CD8-positive, alpha-beta memory T cell (primary cell): ENCODE measurements at regions not wholly inside any gene's neighbourhood (a gene's known extent, or its start where the extent isn't known, plus 50 kb on each side); places are given as distances from the start of the nearest gene placed in this dataset.

Source experiments
- CTCF ChIA-PET: fragments of 350-600 bp; sonication (Branson Sonifier 250); formaldehyde crosslinking; loops from one replicate; lab custom pipeline; 2021; ENCODE audit warnings: antibody characterized with exemption; lab: Charles Lee
- POLR2A ChIA-PET: fragments of 350-600 bp; sonication (Branson Sonifier 250); formaldehyde crosslinking; loops from one replicate; lab custom pipeline; 2021; ENCODE audit warnings: antibody characterized with exemption; lab: Charles Lee
- DNase-seq, 5 donors: peaks; one replicate each; pipeline versions ENCODE4 v3.0.0 to v3.0.0-alpha.2; 2020 to 2022; ENCODE audit warnings: mixed read lengths in 1 of 5
- H3K27ac ChIP-seq: one replicate; pipeline ENCODE4 v1.7.0; 2013; ENCODE audit warnings: low read depth, mild to moderate bottlenecking, low read length, moderate library complexity
- H3K27me3 ChIP-seq: 2 replicates; pipeline ENCODE4 v1.7.0; 2013; ENCODE audit warnings: low read length, mild to moderate bottlenecking; ENCODE audit not compliant: insufficient read depth, poor library complexity, severe bottlenecking
- H3K36me3 ChIP-seq: 2 replicates; pipeline ENCODE4 v1.7.0; 2013; ENCODE audit warnings: mild to moderate bottlenecking, low read length, moderate library complexity; ENCODE audit not compliant: insufficient read depth
- H3K4me1 ChIP-seq: 2 replicates; pipeline ENCODE4 v1.7.0; 2013; ENCODE audit warnings: mild to moderate bottlenecking, low read length, moderate library complexity; ENCODE audit not compliant: insufficient read depth
- H3K4me3 ChIP-seq: 2 replicates; pipeline ENCODE4 v1.7.0; 2013; ENCODE audit warnings: mild to moderate bottlenecking, low read length
- H3K9me3 ChIP-seq: 2 replicates; pipeline ENCODE4 v1.7.0; 2013; ENCODE audit warnings: mild to moderate bottlenecking, low read length
- H3K27ac Mint-ChIP-seq, 8 donors: one replicate each; pipeline ENCODE4 v1.8.0; 2020 to 2021; ENCODE audit warnings: mixed read lengths in 8 of 8, mild to moderate bottlenecking in 6 of 8, inconsistent platforms in 3 of 8, moderate library complexity in 3 of 8
- H3K27me3 Mint-ChIP-seq, 2 donors: one replicate each; pipeline ENCODE4 v1.8.0; 2020 to 2021; ENCODE audit warnings: mixed read lengths in 2 of 2, mild to moderate bottlenecking in 1 of 2, moderate library complexity in 1 of 2
- H3K36me3 Mint-ChIP-seq, 3 donors: one replicate each; pipeline ENCODE4 v1.8.0; 2020 to 2021; ENCODE audit warnings: mixed read lengths in 3 of 3, inconsistent platforms in 1 of 3, mild to moderate bottlenecking in 1 of 3
- H3K4me1 Mint-ChIP-seq, 3 donors: one replicate each; pipeline ENCODE4 v1.8.0; 2020 to 2021; ENCODE audit warnings: mixed read lengths in 3 of 3, inconsistent platforms in 1 of 3, mild to moderate bottlenecking in 1 of 3
- H3K4me3 Mint-ChIP-seq, 7 donors: one replicate each; pipeline ENCODE4 v1.8.0; 2020 to 2021; ENCODE audit warnings: mixed read lengths in 7 of 7, mild to moderate bottlenecking in 6 of 7, moderate library complexity in 4 of 7, inconsistent platforms in 2 of 7
- H3K9me3 Mint-ChIP-seq, 5 donors: one replicate each; pipeline ENCODE4 v1.8.0; 2020 to 2022; ENCODE audit warnings: mixed read lengths in 5 of 5, mild to moderate bottlenecking in 3 of 5, moderate library complexity in 2 of 5, inconsistent platforms in 1 of 5

DNA sequence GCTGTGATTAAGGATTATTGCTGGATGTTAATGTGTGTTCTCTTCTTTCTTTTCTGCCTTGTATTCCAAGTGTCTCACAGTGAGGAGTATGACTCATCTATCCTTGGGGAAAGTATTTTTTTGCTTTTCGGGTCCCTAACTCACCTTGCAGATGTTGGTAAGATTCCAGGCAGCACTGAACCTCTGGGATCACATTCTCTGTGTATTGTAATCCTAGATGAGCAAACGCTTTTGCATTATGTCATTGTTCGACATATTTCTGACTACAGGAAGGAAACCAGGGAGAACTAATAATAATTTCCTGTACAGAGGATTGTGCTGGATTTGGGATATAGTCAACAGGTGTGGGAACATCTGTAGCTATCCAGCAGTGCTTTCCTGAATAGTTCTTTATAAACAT is 246.1 kb upstream of the TUT7 start:
- H3K4me3 ChIP-seq = no peak overlapping the region
- ChIA-PET CTCF (no interaction called here), POLR2A (no interaction called here)
- no peaks in the 10 kb centered on the region for H3K9me3 ChIP-seq
- Mint-ChIP-seq H3K27me3 (peaks cover 5 to 28% of the 10 kb centered on the region in 2 donors), H3K27ac (no peak overlapping the region), H3K4me1 (no peaks in the 10 kb centered on the region), H3K36me3 (no peaks in the 10 kb centered on the region), H3K9me3 (peaks cover 0 to 2% (median 0%) of the 10 kb centered on the region in 5 donors), H3K4me3 (no peak overlapping the region)
- no peaks in the 10 kb centered on the region for H3K36me3 ChIP-seq
- no peak for DNase-seq
- H3K4me1 ChIP-seq = no peaks in the 10 kb centered on the region
- no peaks in the 10 kb centered on the region for H3K27me3 ChIP-seq
- H3K27ac ChIP-seq = no peak overlapping the region

- peaks cover 5 to 28% of the 10 kb centered on the region in 2 donors for H3K27me3 Mint-ChIP-seq
- H3K4me1 Mint-ChIP-seq = no peaks in the 10 kb centered on the region
- ChIA-PET CTCF (no interaction called here), POLR2A (no interaction called here)
- DNase-seq = no peak
- Histone ChIP-seq H3K27me3 (no peaks in the 10 kb centered on the region), H3K27ac (no peak overlapping the region), H3K9me3 (no peaks in the 10 kb centered on the region), H3K4me3 (no peak overlapping the region), H3K36me3 (no peaks in the 10 kb centered on the region), H3K4me1 (no peaks in the 10 kb centered on the region)
- peaks cover 0 to 2% (median 0%) of the 10 kb centered on the region in 5 donors for H3K9me3 Mint-ChIP-seq
- no peak overlapping the region for H3K4me3 Mint-ChIP-seq
- H3K36me3 Mint-ChIP-seq = no peaks in the 10 kb centered on the region
- no peak overlapping the region for H3K27ac Mint-ChIP-seq
Observed at GRCh38 chr9:86599561-86599960, 245.4 kb upstream of the TUT7 start.

- no peaks in the 10 kb centered on the region for H3K36me3 ChIP-seq
- H3K4me3 Mint-ChIP-seq = no peak overlapping the region
- H3K9me3 Mint-ChIP-seq = peaks cover 0 to 2% (median 0%) of the 10 kb centered on the region in 5 donors
- no peak overlapping the region for H3K27ac Mint-ChIP-seq
- no peak overlapping the region for H3K4me3 ChIP-seq
- CTCF ChIA-PET = no interaction called here
- H3K4me1 ChIP-seq = no peaks in the 10 kb centered on the region
- H3K9me3 ChIP-seq = no peaks in the 10 kb centered on the region
- DNase-seq = no peak
- POLR2A ChIA-PET = no interaction called here
- H3K27ac ChIP-seq = no peak overlapping the region
- no peaks in the 10 kb centered on the region for H3K36me3 Mint-ChIP-seq
- H3K4me1 Mint-ChIP-seq = no peaks in the 10 kb centered on the region
- H3K27me3 Mint-ChIP-seq = peaks cover 0 to 26% of the 10 kb centered on the region in 2 donors
- no peaks in the 10 kb centered on the region for H3K27me3 ChIP-seq
Observed at GRCh38 chr9:86598411-86599239, 244.4 kb upstream of the TUT7 start.

DNA sequence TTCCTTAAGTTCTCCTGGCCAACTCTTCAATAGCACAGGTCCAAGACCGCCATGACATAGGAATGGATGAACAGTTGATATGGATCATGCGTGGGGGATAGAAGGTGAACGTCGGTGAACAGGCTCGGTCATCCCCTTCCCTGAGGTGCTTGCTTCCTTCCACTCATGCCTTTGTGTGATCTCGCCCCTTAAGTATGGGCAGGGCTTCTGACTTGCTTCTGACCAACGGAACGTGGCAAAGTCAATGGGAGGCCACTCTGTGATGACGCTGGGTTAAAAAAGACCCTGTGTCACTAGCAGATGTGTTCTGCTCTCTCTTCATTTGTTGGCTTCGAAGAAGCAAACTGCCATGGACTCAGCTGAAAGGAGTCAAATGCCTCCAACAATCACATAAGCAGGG is 240.5 kb upstream of the TUT7 start:
- Histone ChIP-seq H3K27me3 (no peaks in the 10 kb centered on the region), H3K27ac (no peak overlapping the region), H3K4me3 (no peak overlapping the region), H3K4me1 (no peaks in the 10 kb centered on the region), H3K9me3 (no peaks in the 10 kb centered on the region), H3K36me3 (no peaks in the 10 kb centered on the region)
- Mint-ChIP-seq H3K4me1 (no peaks in the 10 kb centered on the region), H3K27me3 (peaks cover 0 to 9% of the 10 kb centered on the region in 2 donors), H3K9me3 (no peaks in the 10 kb centered on the region), H3K36me3 (no peaks in the 10 kb centered on the region), H3K4me3 (no peak overlapping the region), H3K27ac (no peak overlapping the region)
- ChIA-PET POLR2A (no interaction called here), CTCF (no interaction called here)
- no peak for DNase-seq

DNA sequence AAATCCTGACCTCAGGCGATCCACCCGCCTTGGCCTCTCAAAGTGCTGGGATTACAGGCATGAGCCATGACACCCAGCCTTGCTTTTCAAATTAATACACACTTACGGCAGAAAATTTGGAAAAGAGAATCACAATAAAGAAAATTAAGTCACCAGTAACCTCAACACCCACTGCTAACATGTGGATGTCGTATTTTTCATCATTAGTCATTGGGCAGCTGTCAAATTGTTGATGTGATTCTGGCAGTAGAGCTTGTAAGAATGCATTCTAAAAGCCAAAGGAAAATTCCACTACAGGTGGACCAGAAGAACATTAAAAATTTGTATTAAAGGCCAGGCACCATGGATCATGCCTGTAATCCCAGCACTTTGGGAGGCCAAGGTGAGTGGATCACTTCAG is 237.3 kb upstream of the TUT7 start:
- Mint-ChIP-seq H3K36me3 (no peaks in the 10 kb centered on the region), H3K27me3 (peaks cover 0 to 2% of the 10 kb centered on the region in 2 donors), H3K4me1 (peaks cover 0 to under 1% (median 0%) of the 10 kb centered on the region in 3 donors), H3K27ac (no peak overlapping the region), H3K9me3 (no peaks in the 10 kb centered on the region), H3K4me3 (no peak overlapping the region)
- DNase-seq = no peak
- Histone ChIP-seq H3K27ac (no peak overlapping the region), H3K36me3 (no peaks in the 10 kb centered on the region), H3K4me1 (no peaks in the 10 kb centered on the region), H3K4me3 (no peak overlapping the region), H3K9me3 (no peaks in the 10 kb centered on the region), H3K27me3 (no peaks in the 10 kb centered on the region)
- ChIA-PET POLR2A (no interaction called here), CTCF (no interaction called here)

DNA sequence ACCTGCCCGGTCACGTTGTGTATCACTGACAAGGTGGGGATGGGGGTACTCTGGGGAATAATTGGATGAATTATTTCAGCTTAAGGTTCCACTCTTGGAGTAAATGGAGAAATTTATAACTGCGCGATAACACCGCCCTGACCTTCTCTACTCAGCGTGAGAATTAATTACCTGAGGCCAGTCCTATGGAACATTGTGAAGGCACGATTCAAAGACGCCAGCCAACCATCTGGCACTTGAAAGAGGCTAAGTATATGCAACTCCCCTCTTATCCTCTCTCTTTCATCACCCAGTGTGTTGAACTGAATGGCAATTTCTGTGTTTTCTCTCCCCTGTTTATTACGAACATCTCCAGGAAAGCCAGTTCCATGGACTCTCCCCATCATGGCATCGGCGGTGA is 235.5 kb upstream of the TUT7 start:
- H3K27me3 ChIP-seq = no peaks in the 10 kb centered on the region
- H3K9me3 Mint-ChIP-seq = no peaks in the 10 kb centered on the region
- ChIA-PET POLR2A (no interaction called here), CTCF (no interaction called here)
- H3K4me1 Mint-ChIP-seq = peaks cover 3 to 11% (median 10%) of the 10 kb centered on the region in 3 donors
- no peak overlapping the region for H3K27ac Mint-ChIP-seq
- H3K36me3 Mint-ChIP-seq = no peaks in the 10 kb centered on the region
- no peaks in the 10 kb centered on the region for H3K9me3 ChIP-seq
- H3K4me1 ChIP-seq = no peaks in the 10 kb centered on the region
- H3K27me3 Mint-ChIP-seq = peaks cover 0 to 1% of the 10 kb centered on the region in 2 donors
- H3K4me3 ChIP-seq = no peak overlapping the region
- no peak overlapping the region for H3K4me3 Mint-ChIP-seq
- H3K27ac ChIP-seq = no peak overlapping the region
- no peaks in the 10 kb centered on the region for H3K36me3 ChIP-seq
- no peak for DNase-seq

DNA sequence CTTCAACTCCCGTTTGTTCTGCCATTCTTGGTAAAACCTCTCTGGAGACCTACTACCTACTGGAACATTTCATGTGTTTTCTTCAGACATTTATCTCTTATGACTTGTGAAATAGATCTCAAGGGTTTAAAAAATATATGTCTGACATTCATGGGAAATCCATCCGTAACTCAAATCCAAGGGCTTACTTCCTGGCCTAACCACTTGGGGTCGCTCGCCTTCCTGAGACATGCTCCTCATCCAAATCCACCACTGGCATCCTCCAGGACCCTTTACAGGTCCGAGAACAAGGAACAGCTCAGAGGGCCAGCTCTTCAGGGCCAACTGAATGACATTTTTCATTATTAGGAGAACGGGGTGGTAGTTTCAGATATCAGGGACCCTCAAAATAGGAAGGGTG is 235.1 kb upstream of the TUT7 start:
- CTCF ChIA-PET = no interaction called here

GRCh38 chr9:86586144-86586494 is 231.9 kb upstream of the TUT7 start:
- no peaks in the 10 kb centered on the region for H3K9me3 Mint-ChIP-seq
- H3K27ac Mint-ChIP-seq = no peak overlapping the region
- no peak for DNase-seq
- peaks cover 0 to 1% of the 10 kb centered on the region in 2 donors for H3K27me3 Mint-ChIP-seq
- ChIA-PET CTCF (interaction anchor here (1.0 kb wide), 1 partner anchor 12 kb away, joined by 3 read pairs; no protein-coding TSS in a partner anchor), POLR2A (no interaction called here)
- no peaks in the 10 kb centered on the region for H3K27me3 ChIP-seq
- no peak overlapping the region for H3K4me3 ChIP-seq
- H3K36me3 ChIP-seq = no peaks in the 10 kb centered on the region
- H3K27ac ChIP-seq = no peak overlapping the region
- peaks cover 3 to 11% (median 10%) of the 10 kb centered on the region in 3 donors for H3K4me1 Mint-ChIP-seq
- no peaks in the 10 kb centered on the region for H3K9me3 ChIP-seq
- H3K4me3 Mint-ChIP-seq = peak overlapping the region in 2 of 7 donors; percentile 17 to 52
- no peaks in the 10 kb centered on the region for H3K4me1 ChIP-seq
- no peaks in the 10 kb centered on the region for H3K36me3 Mint-ChIP-seq

More for the DNA sequence above, 235.1 kb upstream of the TUT7 start:
- peaks cover 3 to 11% (median 10%) of the 10 kb centered on the region in 3 donors for H3K4me1 Mint-ChIP-seq
- Histone ChIP-seq H3K9me3 (no peaks in the 10 kb centered on the region), H3K4me1 (no peaks in the 10 kb centered on the region), H3K4me3 (no peak overlapping the region), H3K27ac (no peak overlapping the region), H3K27me3 (no peaks in the 10 kb centered on the region), H3K36me3 (no peaks in the 10 kb centered on the region)
- H3K27me3 Mint-ChIP-seq = peaks cover 0 to 1% of the 10 kb centered on the region in 2 donors
- POLR2A ChIA-PET = no interaction called here
- DNase-seq = no peak
- H3K4me3 Mint-ChIP-seq = no peak overlapping the region
- H3K9me3 Mint-ChIP-seq = no peaks in the 10 kb centered on the region
- H3K36me3 Mint-ChIP-seq = no peaks in the 10 kb centered on the region
- H3K27ac Mint-ChIP-seq = no peak overlapping the region
